ENCODE measurements at regions not wholly inside any gene's neighbourhood (a gene's known extent, or its start where the extent isn't known, plus 50 kb on each side); places are given as distances from the start of the nearest gene placed in this dataset.

DNA sequence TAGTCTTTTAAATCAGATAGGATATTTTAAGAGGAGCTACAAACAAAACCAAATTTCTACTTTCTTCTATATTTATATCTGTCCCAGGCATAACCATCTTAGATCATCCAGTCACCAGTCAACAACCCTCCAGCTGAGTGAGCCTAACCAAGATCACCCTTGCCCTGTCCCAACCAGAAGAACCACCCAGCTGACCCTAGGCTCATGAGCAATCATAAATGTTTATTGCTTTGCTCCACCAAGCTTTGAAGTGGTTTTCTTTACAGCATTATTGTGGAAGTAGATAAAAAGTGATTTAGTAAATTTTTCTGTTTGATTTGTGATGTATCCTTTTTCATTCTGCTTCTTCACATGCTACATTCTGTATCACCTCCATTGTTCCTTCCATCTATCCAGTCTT lies 167.2 kb upstream of the PIEZO2 start:
- Histone ChIP-seq H3K4me1 (ENCODE audit: control insufficient read depth, insufficient read depth, low read length) (no peaks in the 10 kb centered on the region), H3K27me3 (ENCODE audit: control insufficient read depth, insufficient read depth, low read length) (no peaks in the 10 kb centered on the region), H3K27ac (ENCODE audit: low read depth, low read length) (no peak overlapping the region), H3K9me3 (ENCODE audit: control insufficient read depth, insufficient read depth, low read length) (no peaks in the 10 kb centered on the region), H3K36me3 (ENCODE audit: control insufficient read depth, insufficient read depth, low read length) (no peaks in the 10 kb centered on the region), H3K4me3 (ENCODE audit: low read depth, low read length) (no peak overlapping the region), H3K9ac (ENCODE audit: low read depth, low read length) (no peak overlapping the region)

GRCh38 chr18:11310476-11311086 lies 161.2 kb upstream of the PIEZO2 start:
- Histone ChIP-seq H3K4me1 (ENCODE audit: control insufficient read depth, insufficient read depth, low read length) (0 out of 2 replicates have a peak, but pooled peaks cover 2% of the 10 kb centered on the region), H3K9me3 (ENCODE audit: control insufficient read depth, insufficient read depth, low read length) (no peaks in the 10 kb centered on the region), H3K27me3 (ENCODE audit: control insufficient read depth, insufficient read depth, low read length) (no peaks in the 10 kb centered on the region), H3K36me3 (ENCODE audit: control insufficient read depth, insufficient read depth, low read length) (no peaks in the 10 kb centered on the region), H3K27ac (ENCODE audit: low read depth, low read length) (no peak overlapping the region), H3K4me3 (ENCODE audit: low read depth, low read length) (no peak overlapping the region), H3K9ac (ENCODE audit: low read depth, low read length) (no peak overlapping the region)

- H3K4me3 ChIP-seq (ENCODE audit: low read depth, low read length): no peak overlapping the region
Observed at GRCh38 chr18:11309172-11309571, 159.8 kb upstream of the PIEZO2 start.

GRCh38 chr18:11308499-11308898 lies 159.1 kb upstream of the PIEZO2 start:
- H3K4me1 ChIP-seq (ENCODE audit: control insufficient read depth, insufficient read depth, low read length): 0 out of 2 replicates have a peak, but pooled peaks cover 4% of the 10 kb centered on the region
- no peak overlapping the region for H3K27ac ChIP-seq (ENCODE audit: low read depth, low read length)
- no peak overlapping the region for H3K9ac ChIP-seq (ENCODE audit: low read depth, low read length)
- no peak overlapping the region for H3K4me3 ChIP-seq (ENCODE audit: low read depth, low read length)
- H3K9me3 ChIP-seq (ENCODE audit: control insufficient read depth, insufficient read depth, low read length): no peaks in the 10 kb centered on the region
- no peaks in the 10 kb centered on the region for H3K36me3 ChIP-seq (ENCODE audit: control insufficient read depth, insufficient read depth, low read length)
- H3K27me3 ChIP-seq (ENCODE audit: control insufficient read depth, insufficient read depth, low read length): no peaks in the 10 kb centered on the region

More at GRCh38 chr18:11309172-11309571, 159.8 kb upstream of the PIEZO2 start:
- H3K36me3 ChIP-seq (ENCODE audit: control insufficient read depth, insufficient read depth, low read length): no peaks in the 10 kb centered on the region
- H3K4me1 ChIP-seq (ENCODE audit: control insufficient read depth, insufficient read depth, low read length): 0 out of 2 replicates have a peak, but pooled peaks cover 4% of the 10 kb centered on the region
- H3K27ac ChIP-seq (ENCODE audit: low read depth, low read length): no peak overlapping the region
- H3K9ac ChIP-seq (ENCODE audit: low read depth, low read length): no peak overlapping the region
- no peaks in the 10 kb centered on the region for H3K9me3 ChIP-seq (ENCODE audit: control insufficient read depth, insufficient read depth, low read length)
- H3K27me3 ChIP-seq (ENCODE audit: control insufficient read depth, insufficient read depth, low read length): no peaks in the 10 kb centered on the region

DNA sequence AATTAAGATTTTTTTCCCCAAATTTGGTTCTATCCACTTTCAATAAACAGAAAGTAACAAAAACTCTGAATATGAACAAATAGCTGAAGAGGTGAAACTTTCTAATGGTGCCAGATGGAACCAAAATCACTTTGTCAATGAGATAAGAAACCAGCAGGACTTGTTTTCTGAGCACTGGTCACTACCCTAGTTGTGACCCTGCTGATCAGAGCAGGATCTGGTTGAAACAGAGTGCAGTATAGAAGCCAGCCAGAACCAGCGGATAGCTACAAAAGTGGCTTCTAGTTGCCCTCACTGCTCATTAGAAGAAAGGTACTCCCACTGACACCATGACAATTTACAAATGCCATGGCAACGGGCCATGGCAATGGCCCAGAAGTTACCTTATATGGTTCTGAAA lies 158.3 kb upstream of the PIEZO2 start:
- H3K9me3 ChIP-seq (ENCODE audit: control insufficient read depth, insufficient read depth, low read length): no peaks in the 10 kb centered on the region
- H3K4me1 ChIP-seq (ENCODE audit: control insufficient read depth, insufficient read depth, low read length): 0 out of 2 replicates have a peak, but pooled peaks cover 4% of the 10 kb centered on the region
- no peak overlapping the region for H3K27ac ChIP-seq (ENCODE audit: low read depth, low read length)
- no peak overlapping the region for H3K9ac ChIP-seq (ENCODE audit: low read depth, low read length)
- no peak overlapping the region for H3K4me3 ChIP-seq (ENCODE audit: low read depth, low read length)
- H3K36me3 ChIP-seq (ENCODE audit: control insufficient read depth, insufficient read depth, low read length): no peaks in the 10 kb centered on the region
- no peaks in the 10 kb centered on the region for H3K27me3 ChIP-seq (ENCODE audit: control insufficient read depth, insufficient read depth, low read length)

GRCh38 chr18:11305507-11305906 lies 156.1 kb upstream of the PIEZO2 start:
- Histone ChIP-seq H3K36me3 (ENCODE audit: control insufficient read depth, insufficient read depth, low read length) (no peaks in the 10 kb centered on the region), H3K9ac (ENCODE audit: low read depth, low read length) (no peak overlapping the region), H3K27me3 (ENCODE audit: control insufficient read depth, insufficient read depth, low read length) (no peaks in the 10 kb centered on the region), H3K27ac (ENCODE audit: low read depth, low read length) (no peak overlapping the region), H3K4me1 (ENCODE audit: control insufficient read depth, insufficient read depth, low read length) (0 out of 2 replicates have a peak, but pooled peaks cover 4% of the 10 kb centered on the region), H3K4me3 (ENCODE audit: low read depth, low read length) (no peak overlapping the region), H3K9me3 (ENCODE audit: control insufficient read depth, insufficient read depth, low read length) (no peaks in the 10 kb centered on the region)

- 0 out of 2 replicates have a peak, but pooled peaks cover under 1% of the 10 kb centered on the region for H3K9me3 ChIP-seq (ENCODE audit: control insufficient read depth, insufficient read depth, low read length)
- H3K27me3 ChIP-seq (ENCODE audit: control insufficient read depth, insufficient read depth, low read length): no peaks in the 10 kb centered on the region
- H3K9ac ChIP-seq (ENCODE audit: low read depth, low read length): no peak overlapping the region
- H3K27ac ChIP-seq (ENCODE audit: low read depth, low read length): no peak overlapping the region
- 0 out of 2 replicates have a peak, but pooled peaks cover 4% of the 10 kb centered on the region for H3K4me1 ChIP-seq (ENCODE audit: control insufficient read depth, insufficient read depth, low read length)
- H3K36me3 ChIP-seq (ENCODE audit: control insufficient read depth, insufficient read depth, low read length): no peaks in the 10 kb centered on the region
- H3K4me3 ChIP-seq (ENCODE audit: low read depth, low read length): no peak overlapping the region
Observed at GRCh38 chr18:11304928-11305327, 155.6 kb upstream of the PIEZO2 start.

DNA sequence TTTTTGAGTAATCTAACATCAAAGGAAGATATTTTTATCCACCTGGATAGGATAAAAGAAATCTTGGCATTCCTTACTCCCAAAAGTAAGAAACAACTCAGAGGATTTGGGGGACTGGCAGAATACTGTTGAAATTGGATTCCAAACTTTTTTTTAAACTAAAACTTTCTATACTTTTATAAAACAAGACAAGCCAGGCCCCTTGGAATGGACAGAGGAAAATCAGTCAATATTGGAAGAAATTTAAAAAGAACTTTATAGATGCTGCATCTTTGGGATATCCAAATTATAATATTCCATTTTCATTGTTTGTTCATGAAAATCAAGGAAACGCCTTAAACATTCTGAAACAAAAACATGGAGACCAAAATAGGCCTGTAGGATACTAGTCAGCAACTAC lies 147.6 kb upstream of the PIEZO2 start:
- H3K4me3 ChIP-seq (ENCODE audit: low read depth, low read length): no peak overlapping the region
- no peak overlapping the region for H3K27ac ChIP-seq (ENCODE audit: low read depth, low read length)
- 0 out of 2 replicates have a peak, but pooled peaks cover 5% of the 10 kb centered on the region for H3K4me1 ChIP-seq (ENCODE audit: control insufficient read depth, insufficient read depth, low read length)
- 0 out of 2 replicates have a peak, but pooled peaks cover 6% of the 10 kb centered on the region for H3K9me3 ChIP-seq (ENCODE audit: control insufficient read depth, insufficient read depth, low read length)
- no peaks in the 10 kb centered on the region for H3K36me3 ChIP-seq (ENCODE audit: control insufficient read depth, insufficient read depth, low read length)
- no peaks in the 10 kb centered on the region for H3K27me3 ChIP-seq (ENCODE audit: control insufficient read depth, insufficient read depth, low read length)
- no peak overlapping the region for H3K9ac ChIP-seq (ENCODE audit: low read depth, low read length)

DNA sequence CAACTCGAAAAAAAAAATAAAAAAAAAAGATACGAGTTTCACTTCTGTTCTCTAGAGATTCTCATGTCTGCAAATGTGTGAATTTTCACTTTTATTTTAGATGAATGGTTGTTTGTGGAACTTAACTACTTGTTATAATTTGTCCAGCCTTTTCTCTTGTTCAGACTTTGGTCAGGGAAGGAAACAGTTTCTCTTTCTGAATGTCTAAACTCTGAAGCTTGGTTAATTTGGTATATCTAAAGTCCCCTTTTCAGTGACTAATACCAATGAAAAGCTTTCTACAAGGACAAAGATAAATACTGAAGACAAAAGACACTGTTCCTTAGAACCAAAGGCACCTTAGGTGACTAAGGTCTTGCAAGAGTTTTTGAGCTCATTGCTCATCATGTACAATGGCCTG lies 144.4 kb upstream of the PIEZO2 start:
- no peak overlapping the region for H3K9ac ChIP-seq (ENCODE audit: low read depth, low read length)
- 0 out of 2 replicates have a peak, but pooled peaks cover 5% of the 10 kb centered on the region for H3K4me1 ChIP-seq (ENCODE audit: control insufficient read depth, insufficient read depth, low read length)
- H3K4me3 ChIP-seq (ENCODE audit: low read depth, low read length): no peak overlapping the region
- no peak overlapping the region for H3K27ac ChIP-seq (ENCODE audit: low read depth, low read length)
- no peaks in the 10 kb centered on the region for H3K9me3 ChIP-seq (ENCODE audit: control insufficient read depth, insufficient read depth, low read length)
- no peaks in the 10 kb centered on the region for H3K27me3 ChIP-seq (ENCODE audit: control insufficient read depth, insufficient read depth, low read length)
- H3K36me3 ChIP-seq (ENCODE audit: control insufficient read depth, insufficient read depth, low read length): no peaks in the 10 kb centered on the region

- Histone ChIP-seq H3K9ac (ENCODE audit: low read depth, low read length) (no peak overlapping the region), H3K36me3 (ENCODE audit: control insufficient read depth, insufficient read depth, low read length) (no peaks in the 10 kb centered on the region), H3K9me3 (ENCODE audit: control insufficient read depth, insufficient read depth, low read length) (no peaks in the 10 kb centered on the region), H3K4me1 (ENCODE audit: control insufficient read depth, insufficient read depth, low read length) (0 out of 2 replicates have a peak, but pooled peaks cover 5% of the 10 kb centered on the region), H3K27me3 (ENCODE audit: control insufficient read depth, insufficient read depth, low read length) (no peaks in the 10 kb centered on the region), H3K27ac (ENCODE audit: low read depth, low read length) (no peak overlapping the region), H3K4me3 (ENCODE audit: low read depth, low read length) (no peak overlapping the region)
Observed at GRCh38 chr18:11290786-11291185, 141.4 kb upstream of the PIEZO2 start.

DNA sequence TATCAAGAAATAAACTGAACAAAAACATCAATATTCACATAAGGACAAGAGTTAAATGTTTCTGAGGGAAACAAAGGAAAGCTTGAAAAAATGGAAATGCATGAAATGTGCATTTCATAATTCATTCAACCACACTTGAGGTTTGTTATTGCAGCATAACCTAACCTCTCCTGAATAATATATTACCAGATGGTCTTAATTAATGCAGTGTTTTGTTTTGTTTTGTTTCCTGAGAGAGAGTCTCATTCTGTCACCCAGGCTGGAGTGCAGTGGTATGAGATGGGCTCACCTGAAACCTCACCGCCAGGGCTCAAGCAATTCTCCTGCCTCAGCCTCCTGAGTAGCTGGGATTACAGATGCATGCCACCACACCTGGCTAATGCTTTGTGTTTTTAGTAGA lies 139.9 kb upstream of the PIEZO2 start:
- Histone ChIP-seq H3K27me3 (ENCODE audit: control insufficient read depth, insufficient read depth, low read length) (no peaks in the 10 kb centered on the region), H3K27ac (ENCODE audit: low read depth, low read length) (no peak overlapping the region), H3K9ac (ENCODE audit: low read depth, low read length) (no peak overlapping the region), H3K36me3 (ENCODE audit: control insufficient read depth, insufficient read depth, low read length) (no peaks in the 10 kb centered on the region), H3K4me3 (ENCODE audit: low read depth, low read length) (no peak overlapping the region), H3K9me3 (ENCODE audit: control insufficient read depth, insufficient read depth, low read length) (no peaks in the 10 kb centered on the region), H3K4me1 (ENCODE audit: control insufficient read depth, insufficient read depth, low read length) (0 out of 2 replicates have a peak, but pooled peaks cover 5% of the 10 kb centered on the region)
